Adipocyte (in vitro differentiated cells): ENCODE measurements at regions not wholly inside any gene's neighbourhood (a gene's known extent, or its start where the extent isn't known, plus 50 kb on each side); places are given as distances from the start of the nearest gene placed in this dataset.
"Not testable (repeated sequence)": the region's sequence is repeated elsewhere in the genome, so short reads cannot be mapped to it uniquely, and the experiment has no call there.

ENCODE experiments used
- DNase-seq: peaks from one replicate; pipeline ENCODE4 v3.0.0-alpha.2; 2015; ENCODE audit warnings: low read depth
- H3K27me3 ChIP-seq: replicated peaks from 2 replicates; pipeline ENCODE4 v1.7.0; 2013; ENCODE audit warnings: mild to moderate bottlenecking, low read length, moderate library complexity; ENCODE audit not compliant: control insufficient read depth, insufficient read depth
- H3K36me3 ChIP-seq: 2 replicates; pipeline ENCODE4 v1.7.0; 2013; ENCODE audit warnings: low read length, mild to moderate bottlenecking, moderate library complexity; ENCODE audit not compliant: control insufficient read depth, insufficient read depth, severe bottlenecking
- H3K4me1 ChIP-seq: 2 replicates; pipeline ENCODE4 v1.7.0; 2013; ENCODE audit warnings: mild to moderate bottlenecking, low read length, moderate library complexity; ENCODE audit not compliant: control insufficient read depth, insufficient read depth
- H3K4me3 ChIP-seq: 2 replicates; pipeline ENCODE4 v1.7.0; 2013; ENCODE audit warnings: mild to moderate bottlenecking, low read length, moderate library complexity
- H3K9ac ChIP-seq: 2 replicates; pipeline ENCODE4 v1.7.0; 2013; ENCODE audit warnings: mild to moderate bottlenecking, low read length, moderate library complexity
- H3K9me3 ChIP-seq: 2 replicates; pipeline ENCODE4 v1.7.0; 2013; ENCODE audit warnings: mild to moderate bottlenecking, low read length, moderate library complexity; ENCODE audit not compliant: control insufficient read depth

- DNase-seq, result no peak
- Histone ChIP-seq H3K9ac (no peak overlapping the region), H3K27me3 (peaks cover 6% of the 10 kb centered on the region)
Observed at GRCh38 chr14:34299360-34299759, 162.7 kb downstream of the SPTSSA start.

DNA sequence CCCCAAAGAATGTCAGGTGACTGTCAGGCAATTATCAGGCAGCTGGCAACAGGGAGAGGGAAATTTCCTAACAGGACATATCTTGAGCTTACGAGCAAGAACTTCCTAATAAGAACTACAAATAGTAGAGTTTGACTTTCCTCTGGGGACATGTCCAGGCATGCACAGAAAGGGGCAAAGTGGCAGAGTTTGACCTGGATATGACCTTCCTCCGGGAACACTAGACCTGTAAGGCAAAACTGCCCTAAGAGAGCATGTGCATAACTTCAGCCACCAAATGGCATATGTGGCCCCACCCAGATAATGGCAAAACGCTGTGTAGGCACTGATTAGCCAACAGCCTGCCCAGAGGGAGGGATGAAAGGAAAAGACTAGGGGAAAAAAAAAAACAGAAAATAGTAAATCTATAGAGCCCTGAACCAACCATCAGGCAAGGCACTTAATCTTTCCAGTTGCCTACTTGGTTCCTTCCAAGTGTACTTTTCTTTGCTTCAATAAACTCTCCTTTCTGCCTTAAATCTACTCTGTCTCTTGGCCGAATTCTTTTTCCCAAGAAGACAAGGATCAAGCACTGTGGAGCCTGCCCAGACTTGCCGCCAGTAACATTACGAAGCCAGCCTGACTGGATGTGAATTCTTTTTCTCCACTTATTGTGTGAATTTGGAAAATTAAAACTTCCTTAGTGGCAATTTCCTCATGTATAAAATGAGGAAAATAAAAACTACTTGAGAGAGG, 164.1 kb downstream of the SPTSSA start:
- Histone ChIP-seq H3K9me3 (no peaks in the 10 kb centered on the region), H3K27me3 (peaks cover 13% of the 10 kb centered on the region)

More at GRCh38 chr14:34299360-34299759, 162.7 kb downstream of the SPTSSA start:
- H3K36me3 ChIP-seq, result no peaks in the 10 kb centered on the region
- no peaks in the 10 kb centered on the region for H3K4me1 ChIP-seq
- H3K4me3 ChIP-seq, result no peak overlapping the region
- H3K9me3 ChIP-seq, result no peaks in the 10 kb centered on the region

DNA sequence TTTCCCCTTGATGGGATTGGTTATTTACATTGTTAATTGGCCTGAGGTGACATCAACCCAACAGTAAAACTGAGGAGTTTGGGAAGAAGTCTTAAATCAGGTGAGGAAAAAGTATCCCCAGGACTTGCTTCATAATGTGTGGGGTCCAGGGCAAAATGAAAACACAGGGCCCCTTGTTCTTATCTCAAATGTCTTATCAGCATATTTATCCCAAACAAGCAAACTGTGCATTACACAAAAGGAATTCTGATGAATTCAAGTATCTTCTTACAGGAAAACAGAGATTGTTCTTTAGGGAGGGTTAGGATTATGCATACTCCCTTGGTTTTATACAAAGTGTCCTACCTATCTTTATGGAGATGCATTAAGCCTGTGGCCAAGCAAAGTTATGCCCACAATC, 178.4 kb downstream of the SPTSSA start:
- no peak overlapping the region for H3K4me3 ChIP-seq
- H3K27me3 ChIP-seq, result no peaks in the 10 kb centered on the region
- H3K4me1 ChIP-seq, result no peaks in the 10 kb centered on the region
- H3K9me3 ChIP-seq, result no peaks in the 10 kb centered on the region
- no peak for DNase-seq
- H3K36me3 ChIP-seq, result no peaks in the 10 kb centered on the region
- H3K9ac ChIP-seq, result no peak overlapping the region

More for the DNA sequence above, 164.1 kb downstream of the SPTSSA start:
- no peaks in the 10 kb centered on the region for H3K36me3 ChIP-seq
- no peaks in the 10 kb centered on the region for H3K4me1 ChIP-seq
- H3K9ac ChIP-seq, result no peak overlapping the region
- no peak overlapping the region for H3K4me3 ChIP-seq
- no peak for DNase-seq

- DNase-seq, result no peak
Observed at GRCh38 chr14:34277191-34277590, 184.8 kb downstream of the SPTSSA start.

GRCh38 chr14:34275530-34275929, 186.5 kb downstream of the SPTSSA start:
- H3K9ac ChIP-seq, result no peak overlapping the region
- no peaks in the 10 kb centered on the region for H3K9me3 ChIP-seq
- H3K4me3 ChIP-seq, result no peak overlapping the region
- H3K4me1 ChIP-seq, result peaks cover 4% of the 10 kb centered on the region
- peaks cover 4% of the 10 kb centered on the region for H3K27me3 ChIP-seq
- H3K36me3 ChIP-seq, result no peaks in the 10 kb centered on the region
- no peak for DNase-seq

More at GRCh38 chr14:34277191-34277590, 184.8 kb downstream of the SPTSSA start:
- H3K4me3 ChIP-seq, result no peak overlapping the region
- H3K9ac ChIP-seq, result no peak overlapping the region
- peaks cover 4% of the 10 kb centered on the region for H3K4me1 ChIP-seq
- no peaks in the 10 kb centered on the region for H3K36me3 ChIP-seq
- H3K27me3 ChIP-seq, result no peaks in the 10 kb centered on the region
- H3K9me3 ChIP-seq, result no peaks in the 10 kb centered on the region

DNA sequence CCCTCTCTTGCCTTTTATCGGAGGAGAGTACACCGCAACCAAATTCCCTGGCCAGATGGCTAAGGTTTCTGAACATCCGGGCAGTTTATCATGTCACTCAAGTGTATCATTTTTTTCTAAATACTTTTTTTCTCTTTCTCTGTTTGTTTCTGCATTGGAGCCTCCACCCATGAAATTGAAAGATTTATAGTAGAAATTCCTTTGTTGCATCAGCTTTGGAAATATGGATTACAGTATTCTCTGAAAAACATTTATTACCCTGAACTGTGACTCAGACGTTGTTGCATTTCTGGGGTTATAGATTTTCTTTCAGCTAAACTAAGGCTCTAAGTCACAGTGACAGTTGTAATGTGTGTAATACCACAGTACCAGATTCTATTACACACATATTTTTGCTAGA, 187.0 kb downstream of the SPTSSA start:
- H3K9ac ChIP-seq, result peak overlapping the region; percentile 8
- DNase-seq, result peak; percentile 24
- H3K4me1 ChIP-seq, result peaks cover 4% of the 10 kb centered on the region
- H3K27me3 ChIP-seq, result peaks cover 4% of the 10 kb centered on the region
- no peaks in the 10 kb centered on the region for H3K9me3 ChIP-seq
- H3K4me3 ChIP-seq, result no peak overlapping the region
- no peaks in the 10 kb centered on the region for H3K36me3 ChIP-seq

GRCh38 chr14:34273716-34274115, 188.3 kb downstream of the SPTSSA start:
- H3K27me3 ChIP-seq, H3K4me3 ChIP-seq: not testable (repeated sequence)

GRCh38 chr14:34270361-34270760, 191.7 kb downstream of the SPTSSA start:
- no peaks in the 10 kb centered on the region for H3K9me3 ChIP-seq
- H3K4me1 ChIP-seq, result peaks cover 4% of the 10 kb centered on the region
- peaks cover 14% of the 10 kb centered on the region for H3K27me3 ChIP-seq
- no peak overlapping the region for H3K9ac ChIP-seq
- H3K4me3 ChIP-seq, result no peak overlapping the region
- no peak for DNase-seq
- no peaks in the 10 kb centered on the region for H3K36me3 ChIP-seq

More at GRCh38 chr14:34273716-34274115, 188.3 kb downstream of the SPTSSA start:
- not testable (repeated sequence) for H3K4me1 ChIP-seq, H3K36me3 ChIP-seq, DNase-seq, H3K9ac ChIP-seq, H3K9me3 ChIP-seq

DNA sequence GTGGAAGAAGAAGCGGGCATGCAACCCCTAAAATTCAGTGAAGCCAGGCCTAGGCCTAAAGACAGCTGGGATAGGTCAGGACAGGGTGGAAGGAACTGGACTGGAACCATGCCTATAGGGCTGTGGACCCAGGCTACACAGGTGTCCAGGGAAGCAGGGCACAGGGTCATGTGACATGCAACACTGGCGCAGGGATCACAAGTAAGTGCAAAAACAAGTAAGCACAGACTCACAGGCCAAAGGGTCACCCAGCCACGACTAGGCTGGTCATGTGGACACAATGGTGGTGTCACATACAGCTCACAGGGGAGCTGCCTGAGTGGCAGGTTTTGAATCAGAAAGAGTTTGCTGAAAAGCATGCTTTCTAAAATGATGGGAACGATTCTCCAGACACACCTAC, 195.7 kb downstream of the SPTSSA start:
- no peaks in the 10 kb centered on the region for H3K9me3 ChIP-seq
- H3K4me3 ChIP-seq, result no peak overlapping the region
- no peak for DNase-seq
- H3K27me3 ChIP-seq, result peaks cover 17% of the 10 kb centered on the region
- H3K9ac ChIP-seq, result no peak overlapping the region
- no peaks in the 10 kb centered on the region for H3K4me1 ChIP-seq
- no peaks in the 10 kb centered on the region for H3K36me3 ChIP-seq

DNA sequence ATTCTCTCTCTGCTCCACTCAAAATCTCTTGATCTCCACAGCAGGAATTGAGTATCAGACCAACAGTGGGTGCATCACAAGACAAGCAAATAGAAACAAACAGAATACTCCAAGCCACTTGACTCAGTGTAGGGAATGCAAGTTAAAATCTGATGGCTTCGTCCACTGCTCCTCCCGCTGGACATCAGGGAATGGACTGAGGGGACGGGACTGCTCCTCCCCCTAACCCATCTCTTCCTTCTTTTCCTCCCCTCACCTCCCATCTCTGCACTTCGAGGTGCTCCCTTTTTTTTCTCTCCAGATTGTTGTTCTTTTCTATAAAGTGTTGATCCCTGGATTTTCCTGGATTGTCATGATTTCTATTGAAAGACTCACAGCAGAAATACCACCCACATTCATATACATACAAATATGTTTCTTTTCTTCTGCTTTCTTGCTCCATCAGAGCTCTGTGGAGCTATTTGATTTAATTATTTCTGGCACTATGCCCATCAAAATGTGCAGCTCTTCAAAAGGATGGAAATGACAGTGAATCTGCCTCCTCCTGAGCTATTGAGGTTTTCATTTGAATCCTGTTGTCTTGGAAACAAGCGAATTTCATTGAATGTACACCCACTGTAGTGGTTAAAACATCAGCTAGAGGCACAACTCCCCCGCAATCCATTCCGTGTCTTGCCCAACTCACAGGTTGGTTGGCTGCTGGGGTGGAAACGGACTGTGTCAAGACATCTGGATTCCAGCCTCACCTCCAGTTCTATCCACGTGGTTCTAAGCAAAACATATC, 199.7 kb downstream of the SPTSSA start:
- Histone ChIP-seq H3K9ac (no peak overlapping the region), H3K27me3 (peaks cover 17% of the 10 kb centered on the region), H3K4me3 (no peak overlapping the region), H3K4me1 (peaks cover 4% of the 10 kb centered on the region), H3K36me3 (no peaks in the 10 kb centered on the region), H3K9me3 (no peaks in the 10 kb centered on the region)
- no peak for DNase-seq

DNA sequence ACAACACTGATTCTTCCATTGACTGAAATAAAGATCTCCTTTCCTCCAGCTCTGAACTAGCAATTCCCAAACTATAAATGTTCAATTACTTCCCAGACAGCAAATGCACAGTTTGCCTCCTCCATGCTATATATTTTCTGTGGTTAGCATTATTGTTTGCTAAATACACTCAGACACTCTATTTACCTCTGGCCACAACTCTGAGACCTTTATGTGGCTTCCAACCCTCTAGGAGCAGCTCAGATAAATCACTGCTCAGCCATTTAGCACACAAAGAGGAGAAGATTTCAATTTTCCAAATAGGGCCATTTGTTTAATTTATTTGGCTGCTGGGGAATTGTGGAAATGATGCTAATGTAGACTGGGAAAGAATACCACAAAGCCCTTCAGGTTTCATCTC, 202.0 kb downstream of the SPTSSA start:
- DNase-seq, result no peak
- Histone ChIP-seq H3K4me3 (no peak overlapping the region), H3K9me3 (no peaks in the 10 kb centered on the region), H3K27me3 (peaks cover 14% of the 10 kb centered on the region), H3K36me3 (no peaks in the 10 kb centered on the region), H3K9ac (no peak overlapping the region), H3K4me1 (peaks cover 4% of the 10 kb centered on the region)
